HCT116 (cell line): ENCODE measurements at regions not wholly inside any gene's neighbourhood (a gene's known extent, or its start where the extent isn't known, plus 50 kb on each side); places are given as distances from the start of the nearest gene placed in this dataset.

Source experiments
- ATAC-seq: fragments of 200-7000 bp; cut with Tn5 transposase; 2 replicates; pipeline ENCODE4 v1.9.1; 2020; ENCODE audit warnings: mild to moderate bottlenecking, moderate library complexity
- BruUV-seq: library from RNA; stranded (reverse); fragments of 400-500 nt; replicated peaks from 2 replicates; lab custom pipeline; 2021; lab: Mats Ljungman, UMichigan
- CTCF ChIA-PET: fragments of 300-600 bp; sonication (Branson Sonifier 250); formaldehyde crosslinking; loops from one replicate; lab custom pipeline; 2021; ENCODE audit warnings: antibody characterized with exemption; lab: Charles Lee
- POLR2A ChIA-PET: fragments of 300-600, 350-600 bp; sonication (Branson Sonifier 250); formaldehyde crosslinking; loops from one replicate; lab custom pipeline; 2021; ENCODE audit warnings: antibody characterized with exemption; lab: Charles Lee
- RAD21 ChIA-PET, 2 experiments: fragments of 300-600 bp; sonication (Branson Sonifier 250); formaldehyde crosslinking; loops; one replicate each; lab custom pipeline; 2023; ENCODE audit warnings: low total read pairs in 2 of 2; ENCODE audit not compliant: uncharacterized antibody in 2 of 2, unreplicated experiment in 2 of 2, low non-redundant PET in 1 of 2; lab: Charles Lee
- DNase-seq: peaks from one replicate; pipeline ENCODE4 v3.0.0-alpha.2; 2010; ENCODE audit warnings: low read depth, low spot score
- H2AFZ ChIP-seq: fragments of 200-600 bp; shearing (Covaris generic), sonication (generic); 2 replicates; pipeline ENCODE4 v1.6.1; 2017; ENCODE audit warnings: low read depth, mixed run types, mixed read lengths, antibody characterized with exemption, low read length; ENCODE audit not compliant: poor library complexity, severe bottlenecking
- H3K27ac ChIP-seq: 2 replicates; pipeline ENCODE4 v1.5.1; 2012; ENCODE audit warnings: low read depth, low read length
- H3K27me3 ChIP-seq: fragments of 200-600 bp; sonication (generic); 2 replicates; pipeline ENCODE4 v1.6.1; 2016; ENCODE audit warnings: mixed run types, low read length, mixed read lengths; ENCODE audit not compliant: insufficient read depth
- H3K36me3 ChIP-seq, 2 experiments: fragments of 200-500 bp in 1 of 2; fragments of 200-600 bp in 1 of 2; sonication (Bioruptor generic) in 1 of 2; sonication (generic) in 1 of 2; 2 replicates each; pipeline versions ENCODE4 v1.5.1 to v1.6.1; 2014 to 2016; ENCODE audit warnings: low read length in 2 of 2, inconsistent platforms in 1 of 2, mixed read lengths in 1 of 2, mixed run types in 1 of 2; ENCODE audit not compliant: insufficient read depth in 2 of 2, control insufficient read depth in 1 of 2
- H3K4me1 ChIP-seq, 2 experiments: fragments of 200-600 bp in 1 of 2; sonication (generic) in 1 of 2; 2 replicates each; pipeline versions ENCODE4 v1.5.1 to v1.6.1; 2012 to 2017; ENCODE audit warnings: low read length in 2 of 2, inconsistent platforms in 1 of 2, mild to moderate bottlenecking in 1 of 2, mixed read lengths in 1 of 2, mixed run types in 1 of 2, moderate library complexity in 1 of 2; ENCODE audit not compliant: insufficient read depth in 2 of 2, control insufficient read depth in 1 of 2
- H3K4me2 ChIP-seq: fragments of 200-600 bp; sonication (generic); 2 replicates; pipeline ENCODE4 v1.6.1; 2017; ENCODE audit warnings: mixed run types, low read length, mixed read lengths
- H3K4me3 ChIP-seq, 2 experiments: fragments of 200-600 bp in 1 of 2; sonication (generic) in 1 of 2; replicated peaks in 1 of 2; 2 replicates each; pipeline ENCODE4 v1.5.1; 2011 to 2016; ENCODE audit warnings: low read length in 2 of 2, control low read depth in 1 of 2, low read depth in 1 of 2, mild to moderate bottlenecking in 1 of 2, mixed read lengths in 1 of 2, mixed run types in 1 of 2
- H3K79me2 ChIP-seq: fragments of 200-600 bp; sonication (generic); 2 replicates; pipeline ENCODE4 v1.6.1; 2017; ENCODE audit warnings: mild to moderate bottlenecking, mixed run types, low read length, moderate library complexity, mixed read lengths; ENCODE audit not compliant: insufficient read depth
- H3K9ac ChIP-seq: fragments of 200-600 bp; sonication (generic); 2 replicates; pipeline ENCODE4 v1.6.1; 2016; ENCODE audit warnings: low read length, mixed read lengths
- H3K9me2 ChIP-seq: fragments of 200-600 bp; sonication (generic), shearing (Covaris generic); 2 replicates; pipeline ENCODE4 v1.6.1; 2017; ENCODE audit warnings: mixed run types, mild to moderate bottlenecking, moderate library complexity; ENCODE audit not compliant: insufficient read depth
- H3K9me3 ChIP-seq, 2 experiments: fragments of 200-500 bp in 1 of 2; fragments of 200-600 bp in 1 of 2; sonication (Bioruptor generic) in 1 of 2; sonication (generic) in 1 of 2; 2 replicates each; pipeline ENCODE4 v1.6.1; 2014 to 2017; ENCODE audit warnings: low read length in 2 of 2, mixed read lengths in 2 of 2, inconsistent platforms in 1 of 2, low read depth in 1 of 2, mild to moderate bottlenecking in 1 of 2, mixed run types in 1 of 2, moderate library complexity in 1 of 2; ENCODE audit not compliant: control insufficient read depth in 1 of 2, insufficient read depth in 1 of 2
- H4K20me1 ChIP-seq: fragments of 200-600 bp; sonication (generic), shearing (Covaris generic); 2 replicates; pipeline ENCODE4 v1.6.1; 2017; ENCODE audit warnings: mixed run types, mild to moderate bottlenecking, moderate library complexity; ENCODE audit not compliant: insufficient read depth
- ATF3 ChIP-seq: IDR thresholded peaks from 2 replicates; pipeline ENCODE4 v1.6.1; 2012
- CBX3 ChIP-seq: IDR thresholded peaks from 2 replicates; pipeline ENCODE4 v1.6.1; 2012; ENCODE audit warnings: low read depth
- CTCF ChIP-seq, 3 experiments: fragments of 200-600 bp in 1 of 3; sonication (generic) in 1 of 3; IDR thresholded peaks in 2 of 3; conservative IDR thresholded peaks in 1 of 3; 2 replicates each; pipeline ENCODE4 v1.5.1; 2012 to 2017; ENCODE audit warnings: low read depth in 2 of 3, low read length in 2 of 3, antibody characterized with exemption in 1 of 3, borderline replicate concordance in 1 of 3, control low read depth in 1 of 3, mild to moderate bottlenecking in 1 of 3, mixed read lengths in 1 of 3, mixed run types in 1 of 3, moderate library complexity in 1 of 3; ENCODE audit not compliant: insufficient read depth in 1 of 3
- EGR1 ChIP-seq: IDR thresholded peaks from 2 replicates; pipeline ENCODE4 v1.6.1; 2012; ENCODE audit warnings: low read depth
- ELF1 ChIP-seq: IDR thresholded peaks from 2 replicates; pipeline ENCODE4 v1.6.1; 2012; ENCODE audit warnings: low read depth, borderline replicate concordance
- EZH2phosphoT487 ChIP-seq: fragments of 200-600 bp; IDR thresholded peaks from 2 replicates; pipeline ENCODE4 v1.6.1; 2018; ENCODE audit warnings: antibody characterized with exemption, borderline replicate concordance
- FOSL1 ChIP-seq: IDR thresholded peaks from 2 replicates; pipeline ENCODE4 v1.6.1; 2012; ENCODE audit warnings: low read depth
- MAX ChIP-seq: IDR thresholded peaks from 2 replicates; pipeline ENCODE4 v1.6.1; 2012
- POLR2A ChIP-seq: IDR thresholded peaks from 2 replicates; pipeline ENCODE4 v1.7.0; 2011; ENCODE audit warnings: borderline replicate concordance; ENCODE audit not compliant: insufficient read depth, insufficient read length; ENCODE audit errors: extremely low read depth
- POLR2AphosphoS5 ChIP-seq: IDR thresholded peaks from 2 replicates; pipeline ENCODE4 v1.6.1; 2011; ENCODE audit warnings: mild to moderate bottlenecking, low read depth, low read length, moderate library complexity
- RAD21 ChIP-seq: IDR thresholded peaks from 2 replicates; pipeline ENCODE4 v1.6.1; 2012; ENCODE audit warnings: low read depth, mild to moderate bottlenecking
- SIN3A ChIP-seq: IDR thresholded peaks from 2 replicates; pipeline ENCODE4 v1.6.1; 2012; ENCODE audit warnings: low read depth
- SRF ChIP-seq: IDR thresholded peaks from 2 replicates; pipeline ENCODE4 v1.6.1; 2012; ENCODE audit warnings: low read depth
- TCF7L2 ChIP-seq: IDR thresholded peaks from 2 replicates; pipeline ENCODE4 v1.7.0; 2011; ENCODE audit warnings: borderline replicate concordance, inconsistent platforms; ENCODE audit not compliant: insufficient read depth, insufficient read length; ENCODE audit errors: extremely low read depth
- YY1 ChIP-seq: IDR thresholded peaks from 2 replicates; pipeline ENCODE4 v1.6.1; 2011; ENCODE audit warnings: low read length, low read depth, moderate library complexity, mild to moderate bottlenecking; ENCODE audit not compliant: insufficient replicate concordance; ENCODE audit errors: extremely low read depth
- ZBTB33 ChIP-seq: IDR thresholded peaks from 2 replicates; pipeline ENCODE4 v1.6.1; 2011; ENCODE audit warnings: mild to moderate bottlenecking, low read length, moderate library complexity; ENCODE audit not compliant: insufficient replicate concordance; ENCODE audit errors: extremely low read depth
- ZFX ChIP-seq: fragments of 450-650 bp; IDR thresholded peaks from 2 replicates; pipeline ENCODE4 v1.6.1; 2017
- ZNF274 ChIP-seq: fragments of 200-500 bp; sonication (Bioruptor generic); IDR thresholded peaks from 2 replicates; pipeline ENCODE4 v1.6.1; 2014; ENCODE audit warnings: mild to moderate bottlenecking, low read depth, low read length, inconsistent platforms
- intact Hi-C: fragments of 100-400 bp; cut with micrococcal nuclease; formaldehyde crosslinking; loops from 2 replicates; pipeline ENCODE4 v1.10.0; 2022

GRCh38 chr2:217222309-217222910, 362.5 kb upstream of the TNP1 start (continued):
- no peak for TF ChIP-seq YY1
- no peak for TF ChIP-seq ZNF274
- no peak for TF ChIP-seq SRF
- TF ChIP-seq, all 23 proteins: peak for 0

- ATAC-seq, result no peak
- Histone ChIP-seq H3K27ac (no peak overlapping the region), H3K4me3 (no peak overlapping the region), H3K9ac (no peak overlapping the region), H3K4me1 (no peaks in the 10 kb centered on the region), H3K9me2 (no peaks in the 10 kb centered on the region), H3K36me3 (no peaks in the 10 kb centered on the region), H3K27me3 (peaks cover 41% of the 10 kb centered on the region), H3K79me2 (no peaks in the 10 kb centered on the region), H2AFZ (no peak overlapping the region)
- intact Hi-C loops, result no loop called here
- CTCF ChIA-PET, result no interaction called here
- BruUV-seq, result no TSS peak
- POLR2A ChIA-PET, result no interaction called here
- TF ChIP-seq TCF7L2 (no peak), ZFX (no peak), CBX3 (no peak), EZH2phosphoT487 (no peak), ATF3 (no peak), RAD21 (no peak), POLR2AphosphoS5 (no peak), EGR1 (no peak), YY1 (no peak), ELF1 (no peak), CTCF (IDR thresholded peaks at IDR 0.05 in 2 of 3, conservative IDR thresholded peaks at IDR 0.05 in 1 of 3; ENCODE audit: borderline replicate concordance in 1 of 3, insufficient read depth in 1 of 3, low read depth in 2 of 3, low read length in 2 of 3) (no peak), SIN3A (no peak), MAX (no peak), ZBTB33 (no peak), FOSL1 (no peak), POLR2A (no peak)
- TF ChIP-seq, all 23 proteins: peak for 0
- RAD21 ChIA-PET, result no interaction called here
- H3K4me2 ChIP-seq, result no peak overlapping the region
- no peaks in the 10 kb centered on the region for H4K20me1 ChIP-seq
- no peaks in the 10 kb centered on the region for H3K9me3 ChIP-seq
- DNase-seq, result no peak
Measured at GRCh38 chr2:217220228-217221013, 360.6 kb upstream of the TNP1 start.
